ENCODE measurements at regions not wholly inside any gene's neighbourhood (a gene's known extent, or its start where the extent isn't known, plus 50 kb on each side); places are given as distances from the start of the nearest gene placed in this dataset. TPM values are rescaled to one million over a fixed set of nuclear protein-coding genes. Genes with fewer than 3 reads are reported as not detected.

DNA sequence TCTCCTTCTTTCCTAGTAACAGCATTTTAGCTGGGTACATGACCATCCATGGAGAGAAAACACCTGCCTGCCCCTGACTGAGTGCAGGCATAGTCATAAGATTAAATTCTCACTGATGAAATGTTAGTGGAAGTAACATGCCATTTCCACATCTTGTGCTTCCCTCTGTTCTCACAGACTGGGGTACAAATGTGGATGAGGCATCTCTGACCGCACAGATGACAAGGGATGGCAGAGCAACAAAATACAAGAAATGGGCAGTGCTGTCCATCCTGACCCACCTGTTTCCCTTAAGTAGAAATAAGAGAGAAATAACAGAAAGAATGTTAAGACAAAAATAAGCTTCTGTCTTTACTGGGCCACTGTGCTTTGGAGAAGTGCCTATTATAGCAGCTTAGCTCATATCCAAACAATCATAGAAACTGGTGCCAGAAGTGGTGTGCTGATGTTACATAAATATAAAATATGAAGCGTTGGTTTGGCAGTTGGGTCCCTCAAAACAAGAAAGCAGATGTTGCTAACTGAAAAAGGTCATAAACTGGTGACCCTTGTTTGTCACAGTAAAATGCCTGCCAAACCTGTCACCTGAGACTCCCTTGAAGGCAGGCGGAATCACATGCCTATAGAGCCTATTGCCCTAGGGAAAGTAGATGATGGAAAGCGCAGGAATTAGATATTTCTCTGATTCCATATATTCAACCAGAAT, 72.4 kb upstream of the CCDC150 start:
- Histone ChIP-seq H3K9me3 (ENCODE audit: control insufficient read depth in 3 of 3, low read length in 3 of 3) (no peaks in the 10 kb centered on the region), H3K27ac (ENCODE audit: low read depth, low read length) (no peak overlapping the region), H3K4me3 (ENCODE audit: low read length in 3 of 3) (no peak overlapping the region), H3K36me3 (ENCODE audit: control insufficient read depth in 3 of 3, insufficient read depth in 3 of 3, low read length in 3 of 3) (no peaks in the 10 kb centered on the region), H3K4me1 (ENCODE audit: control insufficient read depth in 3 of 3, insufficient read depth in 3 of 3, low read length in 3 of 3) (no peaks in the 10 kb centered on the region), H3K9ac (ENCODE audit: low read depth in 1 of 3, low read length in 3 of 3) (no peak overlapping the region), H3K27me3 (ENCODE audit: control insufficient read depth in 3 of 3, insufficient read depth in 3 of 3, low read length in 3 of 3) (no peaks in the 10 kb centered on the region)

DNA sequence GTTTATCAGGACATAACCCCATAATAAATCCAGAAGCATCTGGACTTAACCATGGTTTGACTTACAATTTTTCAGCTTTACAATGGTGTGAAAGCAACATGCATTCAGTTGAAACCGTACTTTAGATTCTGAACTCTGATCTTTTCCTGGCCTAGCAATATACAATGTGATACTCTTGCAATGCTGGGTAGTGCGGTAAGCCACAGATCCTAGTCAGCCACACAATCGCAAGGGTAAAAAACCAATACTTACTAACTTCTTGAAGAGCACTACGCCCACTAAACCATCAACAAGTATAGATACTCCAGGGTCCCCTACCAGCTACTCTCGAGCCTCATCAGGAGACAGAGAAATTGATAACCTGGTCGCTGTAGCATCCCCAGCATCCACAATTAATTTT, 71.0 kb upstream of the CCDC150 start:
- Histone ChIP-seq H3K36me3 (ENCODE audit: control insufficient read depth in 3 of 3, insufficient read depth in 3 of 3, low read length in 3 of 3) (no peaks in the 10 kb centered on the region), H3K9me3 (ENCODE audit: control insufficient read depth in 3 of 3, low read length in 3 of 3) (no peaks in the 10 kb centered on the region), H3K4me3 (ENCODE audit: low read length in 3 of 3) (no peak overlapping the region), H3K4me1 (ENCODE audit: control insufficient read depth in 3 of 3, insufficient read depth in 3 of 3, low read length in 3 of 3) (no peaks in the 10 kb centered on the region), H3K9ac (ENCODE audit: low read depth in 1 of 3, low read length in 3 of 3) (no peak overlapping the region), H3K27me3 (ENCODE audit: control insufficient read depth in 3 of 3, insufficient read depth in 3 of 3, low read length in 3 of 3) (no peaks in the 10 kb centered on the region), H3K27ac (ENCODE audit: low read depth, low read length) (no peak overlapping the region)

DNA sequence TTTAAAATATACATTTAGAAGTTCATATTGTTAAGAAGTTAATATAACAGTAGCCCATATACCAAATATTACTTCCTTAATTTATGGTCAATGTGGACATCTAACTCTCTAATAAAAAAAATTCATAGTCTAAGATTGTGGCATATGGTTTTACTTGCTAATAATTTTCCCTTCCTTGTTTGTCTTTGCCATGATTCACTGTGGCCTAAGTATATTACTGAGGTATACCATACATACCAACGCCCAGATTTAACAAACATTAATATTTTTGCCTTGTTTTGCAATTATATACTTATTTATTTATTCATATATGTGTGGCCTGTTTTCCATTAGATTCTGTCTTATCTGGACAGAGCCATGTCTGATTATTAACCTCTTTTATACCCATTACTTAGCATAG, 54.6 kb upstream of the CCDC150 start:
- H3K9me3 ChIP-seq (ENCODE audit: control insufficient read depth in 3 of 3, low read length in 3 of 3), result no peaks in the 10 kb centered on the region

DNA sequence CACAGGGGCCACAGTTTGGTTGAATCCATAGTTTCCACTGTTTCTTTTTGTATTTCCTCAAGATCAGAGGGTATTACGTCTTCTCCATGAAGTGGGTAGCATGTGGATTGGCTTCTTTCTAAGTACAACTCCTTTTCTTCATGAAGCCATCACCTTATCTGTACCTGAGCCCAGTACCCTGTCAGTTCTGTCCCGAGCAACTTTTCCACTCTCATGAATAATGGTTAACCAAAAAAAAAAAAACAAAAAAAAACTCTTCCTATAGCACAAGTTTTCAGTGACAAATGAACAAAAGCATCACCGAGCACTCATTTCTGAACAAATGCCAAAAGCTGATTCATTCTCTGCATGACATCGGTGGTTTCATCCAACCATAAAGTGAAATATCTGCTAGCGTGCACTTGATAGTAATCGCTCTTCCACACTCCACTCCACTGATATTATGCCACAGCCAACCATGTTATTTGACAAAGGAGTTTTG, 53.0 kb upstream of the CCDC150 start:
- Histone ChIP-seq H3K9me3 (ENCODE audit: control insufficient read depth in 3 of 3, low read length in 3 of 3) (no peaks in the 10 kb centered on the region), H3K9ac (ENCODE audit: low read depth in 1 of 3, low read length in 3 of 3) (no peak overlapping the region), H3K27me3 (ENCODE audit: control insufficient read depth in 3 of 3, insufficient read depth in 3 of 3, low read length in 3 of 3) (peaks cover 3 to 9% (median 8%) of the 10 kb centered on the region in 3 donors), H3K36me3 (ENCODE audit: control insufficient read depth in 3 of 3, insufficient read depth in 3 of 3, low read length in 3 of 3) (no peaks in the 10 kb centered on the region), H3K27ac (ENCODE audit: low read depth, low read length) (no peak overlapping the region), H3K4me1 (ENCODE audit: control insufficient read depth in 3 of 3, insufficient read depth in 3 of 3, low read length in 3 of 3) (no peaks in the 10 kb centered on the region), H3K4me3 (ENCODE audit: low read length in 3 of 3) (no peak overlapping the region)

More for the DNA sequence above, 54.6 kb upstream of the CCDC150 start:
- Histone ChIP-seq H3K4me3 (ENCODE audit: low read length in 3 of 3) (no peak overlapping the region), H3K27ac (ENCODE audit: low read depth, low read length) (no peak overlapping the region), H3K27me3 (ENCODE audit: control insufficient read depth in 3 of 3, insufficient read depth in 3 of 3, low read length in 3 of 3) (peaks cover 0 to 4% (median 3%) of the 10 kb centered on the region in 3 donors), H3K36me3 (ENCODE audit: control insufficient read depth in 3 of 3, insufficient read depth in 3 of 3, low read length in 3 of 3) (no peaks in the 10 kb centered on the region), H3K9ac (ENCODE audit: low read depth in 1 of 3, low read length in 3 of 3) (no peak overlapping the region), H3K4me1 (ENCODE audit: control insufficient read depth in 3 of 3, insufficient read depth in 3 of 3, low read length in 3 of 3) (no peaks in the 10 kb centered on the region)

DNA sequence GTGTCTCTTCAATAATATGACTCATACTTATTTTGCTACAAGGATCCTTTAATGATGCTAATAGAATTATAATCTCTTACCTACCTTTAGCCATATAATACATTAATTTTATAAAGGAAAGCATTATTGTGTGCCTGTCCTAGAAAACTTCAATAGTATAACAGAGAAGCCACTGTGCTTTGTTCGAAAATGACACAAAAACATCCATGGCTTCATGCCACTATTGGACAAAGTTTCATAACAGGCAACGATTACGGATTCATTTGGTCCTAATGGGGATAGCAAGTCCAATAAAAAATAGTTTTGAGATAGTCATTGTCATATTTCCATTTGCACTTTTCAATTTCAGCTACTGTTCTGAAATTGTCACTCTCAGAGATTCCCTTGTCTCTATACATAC, 52.5 kb upstream of the CCDC150 start:
- Histone ChIP-seq H3K4me3 (ENCODE audit: low read length in 3 of 3) (no peak overlapping the region), H3K9me3 (ENCODE audit: control insufficient read depth in 3 of 3, low read length in 3 of 3) (no peaks in the 10 kb centered on the region), H3K36me3 (ENCODE audit: control insufficient read depth in 3 of 3, insufficient read depth in 3 of 3, low read length in 3 of 3) (no peaks in the 10 kb centered on the region), H3K4me1 (ENCODE audit: control insufficient read depth in 3 of 3, insufficient read depth in 3 of 3, low read length in 3 of 3) (peaks cover 0 to 1% (median under 1%) of the 10 kb centered on the region in 3 donors), H3K9ac (ENCODE audit: low read depth in 1 of 3, low read length in 3 of 3) (no peak overlapping the region), H3K27me3 (ENCODE audit: control insufficient read depth in 3 of 3, insufficient read depth in 3 of 3, low read length in 3 of 3) (peaks cover 3 to 9% (median 9%) of the 10 kb centered on the region in 3 donors), H3K27ac (ENCODE audit: low read depth, low read length) (no peak overlapping the region)

DNA sequence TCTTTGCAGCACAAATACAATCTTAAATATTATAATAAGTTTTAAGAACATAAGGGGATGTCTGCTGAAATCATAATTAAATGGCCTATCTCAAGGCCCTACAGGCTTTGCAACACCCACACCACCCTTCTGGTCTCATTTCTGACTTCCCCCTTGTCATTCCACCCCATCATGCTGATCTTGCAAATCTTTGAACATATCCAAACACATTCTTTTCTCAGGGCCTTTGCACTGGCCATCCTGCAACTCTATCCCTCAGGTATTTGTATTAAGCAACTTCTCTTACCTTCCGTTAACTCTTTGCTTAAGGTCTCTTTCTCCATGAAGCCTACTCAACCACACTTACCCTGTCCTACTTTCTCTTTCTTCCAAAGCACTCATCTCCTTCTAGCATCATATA, 51.8 kb upstream of the CCDC150 start:
- Histone ChIP-seq H3K27me3 (ENCODE audit: control insufficient read depth in 3 of 3, insufficient read depth in 3 of 3, low read length in 3 of 3) (peaks cover 3 to 14% (median 11%) of the 10 kb centered on the region in 3 donors), H3K4me1 (ENCODE audit: control insufficient read depth in 3 of 3, insufficient read depth in 3 of 3, low read length in 3 of 3) (peaks cover 4 to 6% (median 5%) of the 10 kb centered on the region in 3 donors), H3K9me3 (ENCODE audit: control insufficient read depth in 3 of 3, low read length in 3 of 3) (no peaks in the 10 kb centered on the region), H3K36me3 (ENCODE audit: control insufficient read depth in 3 of 3, insufficient read depth in 3 of 3, low read length in 3 of 3) (no peaks in the 10 kb centered on the region), H3K27ac (ENCODE audit: low read depth, low read length) (no peak overlapping the region), H3K9ac (ENCODE audit: low read depth in 1 of 3, low read length in 3 of 3) (no peak overlapping the region), H3K4me3 (ENCODE audit: low read length in 3 of 3) (no peak overlapping the region)

DNA sequence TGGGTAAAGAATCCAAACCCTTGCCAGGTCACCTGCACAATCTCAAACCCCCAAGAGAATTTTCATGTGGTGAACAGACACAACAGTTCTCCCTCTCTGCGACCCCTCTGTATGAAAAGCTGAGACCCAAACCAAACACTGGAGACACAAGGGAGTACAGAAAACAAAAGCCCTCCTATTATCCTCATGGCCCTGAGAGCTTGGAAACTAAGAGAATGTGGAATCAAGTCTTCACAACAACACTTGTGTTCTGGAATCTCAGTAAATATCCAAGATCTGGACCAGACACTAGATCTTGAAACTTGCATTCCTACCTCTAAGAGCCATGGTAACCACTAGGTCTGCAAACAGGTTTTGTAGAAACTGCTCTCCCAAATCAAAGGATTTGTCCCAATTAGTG, 50.1 kb upstream of the CCDC150 start:
- no peak overlapping the region for H3K9ac ChIP-seq (ENCODE audit: low read depth in 1 of 3, low read length in 3 of 3)
- H3K36me3 ChIP-seq (ENCODE audit: control insufficient read depth in 3 of 3, insufficient read depth in 3 of 3, low read length in 3 of 3), result no peaks in the 10 kb centered on the region
- H3K27me3 ChIP-seq (ENCODE audit: control insufficient read depth in 3 of 3, insufficient read depth in 3 of 3, low read length in 3 of 3), result peaks cover 7 to 22% (median 16%) of the 10 kb centered on the region in 3 donors
- peaks cover 7 to 10% (median 10%) of the 10 kb centered on the region in 3 donors for H3K4me1 ChIP-seq (ENCODE audit: control insufficient read depth in 3 of 3, insufficient read depth in 3 of 3, low read length in 3 of 3)
- H3K9me3 ChIP-seq (ENCODE audit: control insufficient read depth in 3 of 3, low read length in 3 of 3), result no peaks in the 10 kb centered on the region
- H3K27ac ChIP-seq (ENCODE audit: low read depth, low read length), result no peak overlapping the region
- H3K4me3 ChIP-seq (ENCODE audit: low read length in 3 of 3), result no peak overlapping the region

Small RNA genes in the stretch of these regions (small RNA-seq; reads per million reads assigned to genes)
- gene RN7SL820P, result not detected
